ENCODE measurements at regions not wholly inside any gene's neighbourhood (a gene's known extent, or its start where the extent isn't known, plus 50 kb on each side); places are given as distances from the start of the nearest gene placed in this dataset.

- Histone ChIP-seq H4K20me1 (ENCODE audit: insufficient read depth) (no peaks in the 10 kb centered on the region), H3K9me3 (ENCODE audit: control insufficient read depth in 1 of 2, insufficient read depth in 1 of 2, low read depth in 1 of 2, low read length in 2 of 2) (peaks cover 0 to 5% of the 10 kb centered on the region in 2 experiments; a peak in 1 of 4 replicates), H3K9me2 (ENCODE audit: insufficient read depth) (no peaks in the 10 kb centered on the region), H3K79me2 (ENCODE audit: insufficient read depth, low read length) (no peaks in the 10 kb centered on the region), H3K27me3 (ENCODE audit: insufficient read depth, low read length) (no peaks in the 10 kb centered on the region), H3K36me3 (ENCODE audit: control insufficient read depth in 1 of 2, insufficient read depth in 2 of 2, low read length in 2 of 2) (no peaks in the 10 kb centered on the region), H3K27ac (ENCODE audit: low read depth, low read length) (no peak overlapping the region), H2AFZ (ENCODE audit: low read depth, low read length, poor library complexity, severe bottlenecking) (no peak overlapping the region), H3K4me3 (replicated peaks in 1 of 2; ENCODE audit: low read depth in 1 of 2, low read length in 2 of 2) (no peak overlapping the region), H3K4me1 (ENCODE audit: control insufficient read depth in 1 of 2, insufficient read depth in 2 of 2, low read length in 2 of 2) (no peaks in the 10 kb centered on the region), H3K4me2 (ENCODE audit: low read length) (no peak overlapping the region), H3K9ac (ENCODE audit: low read length) (no peak overlapping the region)
- intact Hi-C loops (cut with micrococcal nuclease) = no loop called here
- ATAC-seq (no peak), DNase-seq (ENCODE audit: low read depth, low spot score) (no peak)
- no TSS peak for BruUV-seq (replicated peaks)
- ChIA-PET CTCF (no interaction called here), RAD21 (ENCODE audit: low non-redundant PET in 1 of 2, low total read pairs in 2 of 2, uncharacterized antibody in 2 of 2, unreplicated experiment in 2 of 2) (no interaction called here), POLR2A (no interaction called here)
- TF ChIP-seq EZH2 (IDR thresholded peaks at IDR 0.05) (no peak), POLR2A (IDR thresholded peaks at IDR 0.05; ENCODE audit: borderline replicate concordance, extremely low read depth, insufficient read depth, insufficient read length) (no peak), ZNF274 (IDR thresholded peaks at IDR 0.05; ENCODE audit: low read depth, low read length) (no peak), CBX3 (IDR thresholded peaks at IDR 0.05; ENCODE audit: low read depth) (no peak), CTCF (IDR thresholded peaks at IDR 0.05 in 2 of 3, conservative IDR thresholded peaks at IDR 0.05 in 1 of 3; ENCODE audit: borderline replicate concordance in 1 of 3, insufficient read depth in 1 of 3, low read depth in 2 of 3, low read length in 2 of 3) (no peak), POLR2AphosphoS5 (IDR thresholded peaks at IDR 0.05; ENCODE audit: low read depth, low read length) (no peak), JUND (IDR thresholded peaks at IDR 0.05) (no peak), SRF (IDR thresholded peaks at IDR 0.05; ENCODE audit: low read depth) (no peak), CEBPB (IDR thresholded peaks at IDR 0.05; ENCODE audit: low read depth) (no peak), ELF1 (IDR thresholded peaks at IDR 0.05; ENCODE audit: borderline replicate concordance, low read depth) (no peak), ZFX (IDR thresholded peaks at IDR 0.05) (no peak), EGR1 (IDR thresholded peaks at IDR 0.05; ENCODE audit: low read depth) (no peak), YY1 (IDR thresholded peaks at IDR 0.05; ENCODE audit: extremely low read depth, insufficient replicate concordance, low read depth, low read length) (no peak), RAD21 (IDR thresholded peaks at IDR 0.05; ENCODE audit: low read depth) (no peak), EZH2phosphoT487 (IDR thresholded peaks at IDR 0.05; ENCODE audit: borderline replicate concordance) (no peak)
- TF ChIP-seq, protein P1, sequence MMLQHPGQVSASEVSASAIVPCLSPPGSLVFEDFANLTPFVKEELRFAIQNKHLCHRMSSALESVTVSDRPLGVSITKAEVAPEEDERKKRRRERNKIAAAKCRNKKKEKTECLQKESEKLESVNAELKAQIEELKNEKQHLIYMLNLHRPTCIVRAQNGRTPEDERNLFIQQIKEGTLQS (IDR thresholded peaks at IDR 0.05) = no peak
- TF ChIP-seq, protein P2, sequence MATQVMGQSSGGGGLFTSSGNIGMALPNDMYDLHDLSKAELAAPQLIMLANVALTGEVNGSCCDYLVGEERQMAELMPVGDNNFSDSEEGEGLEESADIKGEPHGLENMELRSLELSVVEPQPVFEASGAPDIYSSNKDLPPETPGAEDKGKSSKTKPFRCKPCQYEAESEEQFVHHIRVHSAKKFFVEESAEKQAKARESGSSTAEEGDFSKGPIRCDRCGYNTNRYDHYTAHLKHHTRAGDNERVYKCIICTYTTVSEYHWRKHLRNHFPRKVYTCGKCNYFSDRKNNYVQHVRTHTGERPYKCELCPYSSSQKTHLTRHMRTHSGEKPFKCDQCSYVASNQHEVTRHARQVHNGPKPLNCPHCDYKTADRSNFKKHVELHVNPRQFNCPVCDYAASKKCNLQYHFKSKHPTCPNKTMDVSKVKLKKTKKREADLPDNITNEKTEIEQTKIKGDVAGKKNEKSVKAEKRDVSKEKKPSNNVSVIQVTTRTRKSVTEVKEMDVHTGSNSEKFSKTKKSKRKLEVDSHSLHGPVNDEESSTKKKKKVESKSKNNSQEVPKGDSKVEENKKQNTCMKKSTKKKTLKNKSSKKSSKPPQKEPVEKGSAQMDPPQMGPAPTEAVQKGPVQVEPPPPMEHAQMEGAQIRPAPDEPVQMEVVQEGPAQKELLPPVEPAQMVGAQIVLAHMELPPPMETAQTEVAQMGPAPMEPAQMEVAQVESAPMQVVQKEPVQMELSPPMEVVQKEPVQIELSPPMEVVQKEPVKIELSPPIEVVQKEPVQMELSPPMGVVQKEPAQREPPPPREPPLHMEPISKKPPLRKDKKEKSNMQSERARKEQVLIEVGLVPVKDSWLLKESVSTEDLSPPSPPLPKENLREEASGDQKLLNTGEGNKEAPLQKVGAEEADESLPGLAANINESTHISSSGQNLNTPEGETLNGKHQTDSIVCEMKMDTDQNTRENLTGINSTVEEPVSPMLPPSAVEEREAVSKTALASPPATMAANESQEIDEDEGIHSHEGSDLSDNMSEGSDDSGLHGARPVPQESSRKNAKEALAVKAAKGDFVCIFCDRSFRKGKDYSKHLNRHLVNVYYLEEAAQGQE (IDR thresholded peaks at IDR 0.05; ENCODE audit: low read depth) = no peak
Measured at GRCh38 chr7:9625953-9626352, 1192.5 kb downstream of the NXPH1 start.
